ENCODE measurements at regions not wholly inside any gene's neighbourhood (a gene's known extent, or its start where the extent isn't known, plus 50 kb on each side); places are given as distances from the start of the nearest gene placed in this dataset.

GRCh38 chr18:54030434-54030833 lies 194.0 kb downstream of the MBD2 start:
- no peaks in the 10 kb centered on the region for H3K36me3 ChIP-seq
- H3K4me3 ChIP-seq: no peak overlapping the region
- no peaks in the 10 kb centered on the region for H3K9me3 ChIP-seq
- no peaks in the 10 kb centered on the region for H3K27me3 ChIP-seq
- H3K27ac ChIP-seq: no peak overlapping the region
- DNase-seq (no peak), ATAC-seq (ENCODE audit: low FRiP score in 2 of 2) (no peak)
- no peaks in the 10 kb centered on the region for H3K4me1 ChIP-seq
- TF ChIP-seq POLR2AphosphoS5 (IDR thresholded peaks at IDR 0.05) (no peak), POLR2A (IDR thresholded peaks at IDR 0.05) (no peak), EP300 (IDR thresholded peaks at IDR 0.05) (no peak), CTCF (IDR thresholded peaks at IDR 0.05) (no peak)
- WGBS, 2 donors: 80 to 84% methylated on average over 2 of the region's 2 CpGs

- ATAC-seq (ENCODE audit: low FRiP score in 2 of 2) (no peak), DNase-seq (no peak)
- no peaks in the 10 kb centered on the region for H3K4me1 ChIP-seq
- no peak overlapping the region for H3K4me3 ChIP-seq
- no peak overlapping the region for H3K27ac ChIP-seq
- no peaks in the 10 kb centered on the region for H3K9me3 ChIP-seq
- WGBS, 2 donors: 57 to 70% methylated on average over 4 of the region's 4 CpGs
- H3K27me3 ChIP-seq: no peaks in the 10 kb centered on the region
- H3K36me3 ChIP-seq: no peaks in the 10 kb centered on the region
- no peak for TF ChIP-seq POLR2A (IDR thresholded peaks at IDR 0.05)
Measured at GRCh38 chr18:54023471-54023870, 201.0 kb downstream of the MBD2 start.

DNA sequence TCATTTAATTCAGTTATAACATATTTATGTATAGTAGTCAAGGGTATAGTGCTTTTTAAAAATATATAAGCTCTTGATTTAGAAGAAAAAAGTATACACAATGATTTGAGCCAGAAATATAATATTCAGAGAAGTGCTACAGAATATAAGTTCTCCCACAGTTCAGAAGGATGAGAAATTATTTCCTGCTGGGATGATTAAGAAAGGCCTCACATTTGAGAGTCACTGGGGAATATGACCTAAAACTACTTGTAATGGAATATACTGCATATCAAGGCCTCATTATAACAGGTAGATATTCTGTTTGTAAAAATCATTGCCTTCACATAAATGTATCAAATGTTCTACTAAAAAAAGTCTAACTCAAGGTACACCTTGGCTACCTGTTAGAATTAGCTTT lies 203.5 kb downstream of the MBD2 start:
- Histone ChIP-seq H3K27me3 (no peaks in the 10 kb centered on the region), H3K27ac (no peak overlapping the region), H3K4me1 (no peaks in the 10 kb centered on the region), H3K9me3 (no peaks in the 10 kb centered on the region), H3K4me3 (no peak overlapping the region), H3K36me3 (no peaks in the 10 kb centered on the region)
- no peak for TF ChIP-seq POLR2AphosphoS5 (IDR thresholded peaks at IDR 0.05)
- no peak for TF ChIP-seq EP300 (IDR thresholded peaks at IDR 0.05)
- no peak for ATAC-seq (ENCODE audit: low FRiP score in 2 of 2)
- no peak for DNase-seq

DNA sequence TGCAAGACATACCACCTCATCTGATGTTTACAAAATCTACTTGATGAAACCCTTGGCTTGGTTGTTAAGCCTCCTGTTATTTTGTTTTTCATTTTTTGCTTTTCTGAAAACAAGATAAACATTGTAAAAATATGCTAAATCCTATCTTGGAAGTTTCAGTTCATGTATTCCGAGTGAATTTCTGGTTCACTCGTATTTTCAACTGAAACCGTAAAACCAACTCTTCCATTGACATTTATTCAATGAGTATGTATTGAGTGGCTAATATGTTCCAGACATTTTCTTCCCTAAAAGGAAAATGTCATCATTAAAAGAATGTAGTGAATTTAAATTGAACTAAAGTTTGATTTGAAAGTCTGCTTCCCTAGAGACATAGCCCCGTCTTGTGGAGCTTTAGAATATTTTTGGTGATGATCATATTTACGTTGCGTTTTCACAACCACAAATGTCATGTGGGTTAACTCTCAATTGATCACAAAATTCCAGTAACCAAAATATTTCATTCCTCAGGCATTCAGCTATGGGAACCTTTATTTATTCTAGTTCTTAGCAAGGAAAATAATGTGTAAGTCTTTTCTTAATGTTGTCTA lies 204.2 kb downstream of the MBD2 start:
- no peaks in the 10 kb centered on the region for H3K27me3 ChIP-seq
- ATAC-seq (ENCODE audit: low FRiP score in 2 of 2) (no peak), DNase-seq (no peak)
- H3K4me1 ChIP-seq: no peaks in the 10 kb centered on the region
- H3K36me3 ChIP-seq: no peaks in the 10 kb centered on the region
- no peaks in the 10 kb centered on the region for H3K9me3 ChIP-seq
- WGBS, 2 donors: 83 to 87% methylated on average over 6 of the region's 6 CpGs
- H3K27ac ChIP-seq: no peak overlapping the region
- H3K4me3 ChIP-seq: no peak overlapping the region
- TF ChIP-seq EP300 (IDR thresholded peaks at IDR 0.05): no peak
- no peak for TF ChIP-seq CTCF (IDR thresholded peaks at IDR 0.05)
- TF ChIP-seq POLR2A (IDR thresholded peaks at IDR 0.05): no peak
- TF ChIP-seq POLR2AphosphoS5 (IDR thresholded peaks at IDR 0.05): no peak

DNA sequence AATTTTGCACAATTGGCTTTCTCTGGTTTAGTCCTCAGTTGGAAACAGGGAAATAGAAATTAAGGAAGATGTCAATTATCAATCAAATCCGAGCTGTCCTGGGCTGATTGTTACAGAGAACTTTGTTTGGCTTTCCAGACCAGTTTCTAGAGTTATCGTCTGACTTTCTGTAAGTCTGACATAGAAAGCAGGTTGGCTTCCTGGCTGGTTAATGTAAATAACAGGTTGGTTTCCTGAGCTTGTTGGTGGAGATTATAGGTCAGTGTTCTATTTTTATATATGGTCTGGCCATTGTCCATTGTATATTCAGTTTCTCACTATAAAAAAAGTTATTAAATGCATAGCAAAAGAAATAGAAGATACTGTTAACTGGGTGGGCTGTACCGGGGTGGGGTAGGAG lies 204.8 kb downstream of the MBD2 start:
- Histone ChIP-seq H3K4me1 (no peaks in the 10 kb centered on the region), H3K4me3 (no peak overlapping the region), H3K27me3 (no peaks in the 10 kb centered on the region), H3K36me3 (no peaks in the 10 kb centered on the region), H3K27ac (no peak overlapping the region), H3K9me3 (no peaks in the 10 kb centered on the region)
- WGBS, 2 donors: 52 to 62% methylated on average over 3 of the region's 3 CpGs
- ATAC-seq (ENCODE audit: low FRiP score in 2 of 2) (no peak), DNase-seq (no peak)
- no peak for TF ChIP-seq EP300 (IDR thresholded peaks at IDR 0.05)
- TF ChIP-seq CTCF (IDR thresholded peaks at IDR 0.05): no peak
- TF ChIP-seq POLR2A (IDR thresholded peaks at IDR 0.05): no peak
- no peak for TF ChIP-seq POLR2AphosphoS5 (IDR thresholded peaks at IDR 0.05)

- H3K27ac ChIP-seq: no peak overlapping the region
- H3K36me3 ChIP-seq: no peaks in the 10 kb centered on the region
- ATAC-seq (ENCODE audit: low FRiP score in 2 of 2) (no peak), DNase-seq (no peak)
- H3K9me3 ChIP-seq: no peaks in the 10 kb centered on the region
- WGBS, 2 donors: 91 to 92% methylated on average over 5 of the region's 5 CpGs
- no peaks in the 10 kb centered on the region for H3K4me1 ChIP-seq
- H3K4me3 ChIP-seq: no peak overlapping the region
- no peaks in the 10 kb centered on the region for H3K27me3 ChIP-seq
- no peak for TF ChIP-seq CTCF (IDR thresholded peaks at IDR 0.05)
- TF ChIP-seq POLR2AphosphoS5 (IDR thresholded peaks at IDR 0.05): no peak
Measured at GRCh38 chr18:54013452-54013851, 211.0 kb downstream of the MBD2 start.
